HG03469 (cell line): ENCODE measurements at regions not wholly inside any gene's neighbourhood (a gene's known extent, or its start where the extent isn't known, plus 50 kb on each side); places are given as distances from the start of the nearest gene placed in this dataset.
"Not testable (repeated sequence)": the region's sequence is repeated elsewhere in the genome, so short reads cannot be mapped to it uniquely, and the experiment has no call there.

Experiments used
- ATAC-seq: cut with Tn5 transposase; IDR thresholded peaks from one replicate; pipeline ENCODE4 v1.9.1; 2021; ENCODE audit warnings: mild to moderate bottlenecking, moderate library complexity, moderate number of reproducible peaks; ENCODE audit not compliant: unreplicated experiment

DNA sequence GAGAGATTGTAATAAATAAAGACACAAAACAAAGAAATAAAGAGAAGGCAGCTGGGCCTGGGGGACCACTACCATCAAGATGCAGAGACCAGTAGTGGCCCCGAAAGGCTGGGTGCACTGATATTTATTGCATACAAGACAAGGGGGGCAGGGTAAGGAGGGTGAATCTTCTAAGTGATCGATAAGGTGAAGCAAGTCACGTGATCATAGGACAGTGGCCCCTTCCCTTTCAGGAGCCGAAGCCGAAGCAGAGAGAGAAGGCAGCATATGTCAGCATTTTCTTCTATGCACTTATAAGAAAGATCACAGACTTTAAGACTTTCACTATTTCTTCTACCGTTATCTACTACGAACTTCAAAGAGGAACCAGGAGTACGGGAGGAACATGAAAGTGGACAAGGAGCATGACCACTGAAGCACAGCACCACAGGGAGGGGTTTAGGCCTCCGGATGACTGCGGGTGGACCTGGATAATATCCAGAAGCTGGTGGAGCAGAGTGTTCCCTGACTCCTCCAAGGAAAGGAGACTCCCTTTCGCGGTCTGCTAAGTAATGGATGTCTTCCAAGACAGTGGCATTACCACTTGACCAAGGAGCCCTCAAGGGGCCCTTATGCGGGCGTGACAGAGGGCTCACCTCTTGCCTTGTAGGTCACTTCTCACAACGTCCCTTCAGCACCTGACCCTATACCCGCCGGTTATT lies 126.4 kb downstream of the RBM46 start:
- not testable (repeated sequence) for ATAC-seq

DNA sequence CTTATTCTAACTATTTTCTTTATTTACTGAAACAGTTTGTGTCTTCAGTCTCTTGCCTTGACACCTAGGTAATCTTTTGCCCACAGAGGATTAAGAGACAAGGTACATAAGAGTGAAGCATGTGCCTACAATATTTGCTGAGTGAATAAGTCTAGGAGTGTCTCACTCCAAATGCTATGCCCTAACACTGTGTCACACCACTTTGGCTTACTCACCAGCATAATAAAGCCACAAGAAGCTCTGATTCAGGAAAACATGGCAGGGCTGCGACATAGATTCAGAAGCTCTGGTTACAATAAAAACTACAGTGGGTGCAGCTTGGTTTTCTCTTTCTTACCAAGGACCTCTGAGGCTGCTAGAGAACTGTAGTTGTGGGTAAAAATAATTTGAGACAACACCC lies 127.1 kb downstream of the RBM46 start:
- ATAC-seq: no peak

DNA sequence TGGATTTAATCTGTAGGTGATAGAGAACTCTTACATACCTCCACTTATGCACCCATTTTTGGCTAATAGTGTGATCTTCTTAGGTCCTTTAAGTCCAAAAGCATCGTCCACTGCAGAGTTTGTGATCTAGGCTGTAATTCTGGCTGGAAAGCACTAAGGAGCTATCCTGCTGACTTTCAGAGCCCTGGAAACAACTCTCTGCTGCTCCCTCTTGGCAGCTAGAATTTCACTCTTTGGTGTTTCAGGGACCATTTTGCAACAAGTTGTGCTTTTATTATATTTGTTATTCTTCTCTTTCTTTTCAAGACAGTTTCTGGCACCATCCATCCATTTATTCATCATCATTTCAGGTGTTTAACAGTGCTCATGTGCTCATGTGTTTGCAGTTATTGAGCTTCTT lies 130.0 kb downstream of the RBM46 start:
- no peak for ATAC-seq

DNA sequence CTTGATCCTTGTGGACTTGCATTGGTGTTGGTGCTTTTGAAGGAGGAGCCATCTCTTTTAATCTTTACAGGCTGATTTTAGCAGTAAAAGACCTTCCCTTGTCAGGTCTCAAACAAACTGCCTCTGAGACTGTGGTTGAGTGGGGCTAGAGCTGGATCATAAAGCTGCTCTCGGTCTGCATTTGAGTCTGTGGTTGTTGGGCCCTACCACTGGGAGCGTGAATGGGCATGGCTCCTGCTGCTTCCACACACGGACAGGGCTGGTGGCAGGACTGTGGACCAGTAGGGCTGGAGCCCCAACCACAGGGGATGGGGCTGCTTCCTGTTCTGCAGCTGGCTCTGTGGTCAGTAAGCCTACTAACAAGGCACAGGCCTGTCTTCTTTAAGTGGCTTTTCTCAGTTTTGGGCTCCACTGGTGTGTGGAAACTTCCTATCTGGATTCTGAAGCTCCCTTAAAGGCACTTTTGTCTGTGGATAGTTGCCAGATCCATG lies 130.6 kb downstream of the RBM46 start:
- ATAC-seq: no peak

DNA sequence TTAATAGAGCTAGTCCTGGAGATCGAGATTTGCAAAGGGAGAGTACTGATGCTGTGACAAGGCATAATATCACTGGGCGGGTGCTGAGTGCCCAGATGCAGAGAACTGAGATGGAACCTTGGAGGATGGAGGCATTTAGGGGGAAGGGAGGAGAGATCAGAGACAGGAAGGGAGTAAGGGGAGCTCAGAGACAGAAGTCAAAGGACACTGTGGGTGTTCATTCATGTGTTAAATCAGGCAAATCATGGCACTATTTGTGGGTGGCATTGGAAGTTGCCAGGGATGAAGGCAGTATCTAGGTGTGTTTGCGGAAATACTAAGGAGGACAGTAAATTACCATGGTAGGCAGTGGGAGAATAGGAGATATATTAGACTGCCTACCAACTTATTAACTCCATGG lies 135.0 kb downstream of the RBM46 start:
- ATAC-seq: no peak

DNA sequence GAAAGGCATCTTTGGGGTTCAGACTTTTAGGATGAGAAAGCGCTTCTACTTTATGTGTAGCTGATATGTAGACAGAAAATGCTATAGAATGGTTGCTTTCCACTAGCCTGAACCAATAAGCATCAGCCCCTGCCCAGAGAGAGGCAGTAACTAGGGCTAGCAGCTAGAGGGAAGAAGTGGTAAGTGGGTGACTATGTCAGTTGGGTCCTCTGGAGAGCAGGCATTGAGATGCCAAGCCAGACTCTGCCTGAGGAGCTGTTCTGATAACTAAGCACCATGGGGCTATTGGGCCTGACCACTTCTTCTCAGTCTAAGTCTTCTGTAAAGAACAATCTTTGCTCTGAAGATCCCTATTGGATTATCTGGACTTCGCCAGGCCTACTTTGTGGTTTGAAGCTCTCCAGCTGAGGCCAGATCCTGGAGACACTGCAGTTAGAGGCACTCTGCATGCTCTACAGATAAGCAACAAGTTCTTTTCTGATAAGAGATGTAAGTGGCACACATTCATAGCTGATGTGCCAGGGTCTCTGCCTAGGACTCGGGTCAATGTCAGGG lies 146.1 kb downstream of the RBM46 start:
- ATAC-seq: no peak

DNA sequence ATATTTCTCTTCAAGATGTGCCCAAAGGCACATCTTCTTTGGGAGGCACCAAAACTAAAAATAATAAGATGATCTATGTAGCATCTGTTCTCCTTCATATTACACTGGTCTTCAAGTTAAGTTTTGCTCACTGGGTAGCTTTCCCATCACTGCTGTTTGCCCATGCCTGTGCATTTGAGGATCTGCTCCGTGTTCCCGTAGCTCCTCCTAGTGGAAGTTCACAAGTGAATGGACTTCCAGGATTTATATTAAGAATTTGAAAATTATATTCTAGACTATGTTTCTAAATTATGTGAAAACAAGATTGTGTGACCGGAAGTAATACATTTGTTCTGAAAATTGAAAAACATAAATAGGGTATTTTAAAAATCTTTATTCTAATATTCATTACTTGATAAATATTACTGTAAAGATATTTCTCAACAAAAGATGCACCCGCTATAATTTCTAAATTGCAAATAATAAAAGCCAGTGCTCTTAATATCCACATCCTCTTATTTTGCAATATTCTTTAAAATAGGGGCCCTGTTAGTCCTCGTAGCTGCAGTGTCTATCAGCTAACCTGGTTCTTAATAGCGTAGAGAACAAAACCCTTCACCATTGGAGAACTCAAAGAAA lies 147.7 kb downstream of the RBM46 start:
- ATAC-seq: no peak

DNA sequence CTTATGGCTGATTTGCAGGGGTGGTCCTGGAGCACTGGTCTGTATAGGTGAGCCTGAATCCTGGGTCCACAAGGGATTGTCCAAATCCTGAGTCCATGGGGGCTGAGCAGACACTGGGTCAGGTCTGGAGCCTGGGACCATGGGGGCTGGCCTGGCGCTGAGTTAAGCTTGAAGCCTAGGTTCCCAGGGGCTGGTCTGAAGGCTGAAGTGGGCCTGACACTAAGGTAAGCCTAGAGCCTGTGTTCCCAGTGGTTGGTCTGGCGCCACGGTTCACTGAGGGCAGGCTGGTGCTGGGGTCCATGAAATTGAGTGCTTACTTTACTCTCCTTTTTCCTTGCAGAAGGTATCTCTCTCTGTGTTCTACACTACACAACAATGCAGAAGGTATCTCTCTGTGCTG lies 155.8 kb downstream of the RBM46 start:
- ATAC-seq: no peak

DNA sequence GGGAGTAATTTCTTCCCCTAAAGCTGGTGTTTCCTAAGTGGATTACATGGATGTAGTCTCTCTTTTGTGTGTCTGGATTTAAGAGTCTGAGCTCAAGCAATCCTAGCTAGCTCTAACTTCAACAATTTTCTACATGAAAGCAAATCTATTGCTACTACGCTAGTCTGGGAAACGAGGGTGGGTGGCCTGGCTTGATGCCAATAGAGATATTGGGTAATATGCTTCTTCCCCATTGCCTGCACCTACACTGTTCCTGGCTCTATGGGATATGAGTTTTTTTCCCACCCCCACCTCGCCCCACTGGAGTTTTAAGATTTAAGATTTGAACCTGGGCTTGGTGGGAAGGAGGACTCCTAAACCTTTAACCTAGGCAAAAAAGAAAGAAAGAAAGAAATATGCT lies 158.8 kb downstream of the RBM46 start:
- ATAC-seq: no peak

DNA sequence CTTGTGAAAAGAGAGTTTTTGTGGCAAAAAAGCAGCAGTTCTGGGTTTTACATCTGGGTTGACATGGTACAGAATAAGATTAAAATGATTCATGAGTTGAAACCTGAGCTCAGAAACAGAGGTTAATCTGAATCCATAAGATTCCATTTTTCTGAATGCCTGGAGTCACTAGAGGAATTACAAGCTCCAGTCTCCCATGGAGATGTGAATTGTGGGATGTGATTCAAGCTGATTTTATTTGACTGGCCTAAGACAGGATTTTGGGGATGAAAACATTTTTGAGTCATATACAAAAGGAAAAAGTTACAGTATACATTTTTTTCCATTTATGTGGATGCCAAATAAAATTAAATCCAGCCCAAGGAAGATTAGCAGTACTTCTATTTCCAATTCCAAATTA lies 161.1 kb downstream of the RBM46 start:
- no peak for ATAC-seq

DNA sequence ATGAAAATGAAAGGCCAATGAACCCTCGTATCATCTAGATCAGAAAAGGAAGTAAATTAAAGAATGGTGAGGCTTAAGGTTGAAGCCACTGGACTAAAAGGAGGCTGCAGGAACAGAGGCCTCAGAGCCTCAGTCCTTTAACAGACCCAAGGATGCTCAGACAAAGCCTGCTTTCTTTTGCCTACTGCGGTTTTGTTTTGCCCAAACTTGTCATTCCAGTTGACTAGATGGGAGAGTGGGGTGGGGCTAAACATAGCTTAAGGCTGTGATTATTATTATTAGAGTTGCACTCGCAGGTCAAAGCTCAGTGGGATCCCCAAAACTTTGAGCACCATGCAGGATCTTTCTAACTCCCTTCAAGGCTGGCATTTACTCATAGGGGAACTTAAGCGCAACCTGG lies 163.9 kb downstream of the RBM46 start:
- ATAC-seq: no peak

DNA sequence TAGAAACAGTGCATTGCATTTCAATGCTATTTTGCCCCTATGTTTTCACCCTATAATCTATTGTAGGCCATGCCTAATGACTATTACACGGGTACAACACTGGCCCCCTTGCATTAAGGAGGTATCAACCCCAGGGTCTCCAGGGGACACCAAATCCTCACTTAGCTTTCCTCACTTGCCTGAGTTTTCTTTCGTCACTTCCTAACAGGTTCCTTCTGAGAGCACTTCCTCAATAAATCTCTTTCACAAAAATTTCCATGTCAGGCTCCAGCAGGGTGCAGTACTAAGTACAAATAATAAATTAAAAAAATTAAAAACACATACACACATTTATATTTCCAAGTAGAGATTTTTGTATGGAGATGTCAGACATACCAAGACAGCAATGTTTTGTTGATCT lies 165.0 kb downstream of the RBM46 start:
- no peak for ATAC-seq

DNA sequence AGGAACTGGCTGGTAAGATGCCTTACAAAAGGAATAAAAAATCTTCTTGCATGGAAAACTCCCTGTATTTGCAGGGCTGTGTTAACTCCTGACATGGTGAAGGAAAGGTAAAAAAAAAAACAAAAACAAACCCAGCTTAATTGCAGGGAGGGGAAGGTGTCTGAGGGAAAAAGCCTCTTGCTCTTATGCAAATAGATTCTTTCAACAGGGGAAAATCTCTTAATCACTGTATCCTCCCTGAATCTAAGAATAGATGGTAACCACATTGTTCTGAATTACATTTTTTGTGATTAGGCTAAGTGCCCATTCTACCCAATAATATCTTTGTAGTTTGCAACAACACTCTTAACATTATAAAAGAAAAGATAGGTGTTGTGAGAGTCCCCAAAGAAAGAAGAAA lies 172.6 kb downstream of the RBM46 start:
- ATAC-seq: peak; percentile 37

DNA sequence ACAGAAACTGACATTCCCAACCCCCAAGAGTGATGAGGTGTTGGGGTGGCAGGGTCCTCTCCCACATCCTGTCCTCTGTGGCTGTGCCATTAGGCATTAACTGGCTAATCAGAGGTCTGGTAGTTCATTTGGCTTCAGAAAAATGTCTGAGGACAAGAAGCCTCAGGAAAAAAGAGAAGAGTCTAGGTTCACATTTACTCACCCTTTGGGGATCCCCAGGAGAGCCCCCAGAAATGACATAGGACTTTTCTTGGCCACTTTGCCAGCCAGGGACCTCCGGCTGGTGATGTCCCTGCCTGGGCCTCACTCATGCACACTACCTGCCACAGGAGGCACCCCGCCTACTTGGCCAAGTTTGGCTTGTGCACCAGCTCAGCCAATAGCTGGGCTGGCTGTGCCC lies 173.0 kb downstream of the RBM46 start:
- ATAC-seq: peak; percentile 38

DNA sequence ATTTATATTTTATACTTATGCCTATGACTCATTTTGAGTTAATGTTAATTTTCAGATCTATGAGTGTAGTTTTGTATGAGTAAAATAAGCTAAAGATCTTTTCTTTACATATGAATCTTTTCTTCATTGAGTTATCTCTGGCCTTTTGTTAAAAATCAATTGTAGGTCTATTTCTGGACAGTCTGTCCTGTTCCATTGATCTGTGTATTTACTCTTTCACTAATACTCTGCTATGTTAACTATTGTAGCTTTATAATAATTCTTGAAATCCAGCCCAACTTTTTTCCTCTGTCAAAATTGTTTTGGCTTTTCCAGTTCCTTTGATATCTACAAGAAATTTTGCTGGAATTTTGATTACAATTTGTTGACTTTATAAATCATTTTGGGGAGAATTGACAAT lies 177.0 kb downstream of the RBM46 start:
- no peak for ATAC-seq

DNA sequence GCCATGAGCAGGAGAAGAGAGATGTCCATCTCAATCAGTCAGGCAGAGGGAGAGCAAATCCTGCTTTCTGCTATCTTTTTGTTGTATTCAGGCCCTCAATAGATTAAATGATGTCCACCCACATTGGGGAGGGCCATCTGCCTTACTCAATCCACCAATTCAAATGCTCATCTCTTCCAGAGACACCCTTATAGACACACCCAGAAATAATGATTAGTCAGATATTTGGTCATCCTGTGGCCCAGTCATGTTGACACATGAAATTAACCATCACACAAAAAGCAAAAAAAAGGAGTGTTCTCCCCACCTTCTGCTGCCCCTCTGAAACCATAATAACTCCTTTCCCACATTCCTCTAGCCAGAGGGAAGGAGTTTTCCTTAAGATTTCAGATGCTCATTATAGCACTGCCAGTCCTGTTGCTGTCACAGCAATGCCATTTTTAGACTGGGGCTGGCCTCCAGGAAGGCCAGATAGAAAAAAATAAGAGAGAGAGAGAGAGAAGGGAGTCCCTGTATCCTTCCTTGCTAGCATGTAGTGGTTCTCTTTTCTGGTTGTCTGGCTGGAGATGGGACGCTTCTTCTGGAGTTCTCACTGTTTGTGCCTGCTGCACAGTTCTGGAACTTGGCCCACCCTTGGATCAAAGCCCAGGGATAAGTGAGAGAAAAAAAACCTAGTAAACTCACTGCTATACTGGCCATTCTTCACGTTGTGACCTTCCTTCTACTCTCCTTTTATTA lies 177.7 kb downstream of the RBM46 start:
- no peak for ATAC-seq

DNA sequence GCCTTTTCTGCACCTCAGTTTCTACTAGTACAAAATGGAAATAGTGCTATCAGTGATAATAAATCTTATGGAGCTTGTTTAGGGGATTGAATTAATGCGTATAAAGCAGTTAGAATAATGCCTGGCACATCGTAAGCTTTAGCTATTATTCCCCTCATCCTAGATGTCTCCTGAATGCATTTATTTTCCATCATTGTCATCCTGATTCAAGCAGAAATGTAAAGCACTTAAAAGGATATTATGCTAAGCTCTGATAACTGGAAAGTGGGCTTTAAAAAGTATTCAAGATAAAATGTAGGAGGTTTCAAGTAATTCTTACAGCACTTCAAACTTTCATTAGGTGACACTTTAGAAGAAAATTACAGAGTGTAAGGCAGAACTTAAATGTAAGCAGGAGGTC lies 178.7 kb downstream of the RBM46 start:
- ATAC-seq: no peak

DNA sequence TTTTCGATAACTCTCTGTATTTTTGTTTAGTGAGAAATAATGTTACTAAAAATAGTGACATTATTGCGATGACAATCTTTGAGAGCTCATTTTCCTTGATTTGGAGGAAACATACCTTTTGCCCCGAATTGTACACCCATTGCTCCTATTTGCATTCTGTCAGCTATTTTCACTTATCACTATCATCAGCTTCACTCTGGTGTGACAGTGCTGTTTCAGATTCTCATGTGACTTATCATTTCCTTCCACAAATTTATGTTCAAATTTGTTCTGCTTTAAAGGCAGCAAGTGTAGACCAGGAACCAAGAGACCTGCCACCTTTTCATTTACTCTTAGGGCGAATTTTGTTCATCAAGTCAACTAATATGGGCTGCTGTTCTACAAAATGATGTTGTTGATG lies 179.4 kb downstream of the RBM46 start:
- ATAC-seq: peak; percentile 42

DNA sequence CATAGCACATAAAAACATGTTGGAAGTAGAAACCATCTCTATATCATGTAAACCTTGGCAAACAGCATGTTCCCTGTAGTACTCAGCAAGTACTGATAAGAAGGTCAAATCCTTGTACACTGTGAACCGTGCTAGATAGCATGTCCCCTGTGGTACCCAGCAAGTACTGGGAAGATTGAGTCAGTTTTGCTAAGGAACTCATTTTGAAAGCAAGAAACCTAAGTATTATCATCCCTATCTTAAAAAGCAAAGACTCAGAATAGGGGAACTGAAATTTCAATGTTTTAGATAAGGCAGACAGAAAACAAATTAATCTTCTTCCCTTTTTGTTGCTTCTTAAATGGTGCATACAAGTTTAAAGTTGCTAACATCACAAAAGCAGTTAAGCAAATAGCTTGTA lies 180.2 kb downstream of the RBM46 start:
- ATAC-seq: peak; percentile 97

DNA sequence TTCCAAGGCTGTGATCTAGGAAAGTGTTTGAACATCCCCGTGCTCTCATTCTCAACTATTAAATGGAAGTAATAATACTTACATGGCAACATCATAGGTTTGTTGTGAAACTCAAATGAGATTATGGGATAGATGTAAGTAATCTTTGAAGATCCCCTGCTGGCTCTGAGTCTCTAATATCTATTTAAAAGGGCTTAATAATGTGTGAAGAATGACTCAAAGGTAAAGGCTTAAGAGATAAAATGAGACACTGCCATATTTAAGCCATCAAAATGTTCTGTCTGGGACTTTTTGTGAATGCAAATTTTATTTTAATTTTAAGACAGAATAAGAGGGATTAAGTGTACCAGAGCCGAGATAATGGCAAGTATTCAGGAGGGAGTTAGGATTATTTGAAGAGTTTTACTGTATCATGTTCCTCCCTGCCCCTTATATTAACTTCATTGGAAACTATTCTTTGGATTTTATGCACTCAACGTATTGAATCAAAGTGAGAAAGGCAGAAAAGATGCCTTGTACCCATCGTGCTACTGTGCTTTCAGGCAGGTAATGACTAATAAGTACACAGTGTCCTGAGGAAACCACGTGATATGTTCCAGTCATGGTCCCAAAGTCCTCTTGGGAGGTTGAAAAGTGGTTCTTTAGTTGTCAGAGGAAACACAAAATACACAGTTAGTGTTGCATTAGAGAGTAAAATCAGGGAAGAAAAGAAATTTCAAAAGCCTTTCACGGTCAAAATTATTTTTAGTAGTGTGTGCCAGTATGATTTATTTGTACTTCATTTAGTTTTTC lies 192.4 kb downstream of the RBM46 start:
- ATAC-seq: no peak

DNA sequence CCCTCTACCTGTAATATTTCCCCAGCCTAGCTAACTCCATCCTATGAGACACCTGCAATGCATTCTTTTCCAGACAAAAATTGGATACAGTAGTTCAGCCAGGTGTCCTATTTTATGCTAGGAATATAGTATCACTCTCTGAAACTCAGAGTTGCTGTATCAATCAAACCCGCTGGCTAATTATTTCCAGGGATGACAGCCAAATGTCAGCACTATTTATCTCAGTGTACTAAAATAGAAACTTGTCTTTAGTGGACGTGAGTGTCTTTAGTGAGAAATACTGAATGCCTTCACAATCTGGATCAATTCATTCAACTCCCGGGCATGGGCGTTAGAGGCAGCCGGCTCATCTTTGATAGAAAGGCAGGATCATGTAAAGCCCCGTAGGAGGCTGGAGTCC lies 196.2 kb downstream of the RBM46 start:
- ATAC-seq: no peak
